ENCODE measurements at regions not wholly inside any gene's neighbourhood (a gene's known extent, or its start where the extent isn't known, plus 50 kb on each side); places are given as distances from the start of the nearest gene placed in this dataset.

DNA sequence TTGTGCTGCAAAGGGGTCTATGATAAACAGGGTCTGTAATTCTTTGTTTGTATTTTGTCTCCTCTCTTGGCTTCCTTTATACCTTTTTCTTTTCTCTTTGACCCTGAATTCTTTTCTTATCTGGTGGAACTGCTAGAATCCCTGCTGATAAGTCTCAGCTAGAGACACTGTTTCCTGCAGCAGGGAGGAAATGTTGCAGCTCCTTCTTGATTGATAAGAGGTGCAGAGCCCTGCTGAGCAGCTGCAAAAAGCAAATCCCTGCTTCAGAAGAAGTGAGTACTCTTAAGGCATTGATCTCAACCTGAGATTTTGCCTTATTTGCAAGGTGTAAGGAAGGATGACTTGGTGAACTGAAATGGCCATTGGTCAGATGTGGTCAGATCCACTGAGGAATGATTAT, 167.8 kb downstream of the NUP35 start (continued):
- TF ChIP-seq EZH2 (IDR thresholded peaks at IDR 0.05; ENCODE audit: low read depth, unreplicated experiment) (no peak), ZNF114 (CRISPR knock-in tag; IDR thresholded peaks at IDR 0.05) (no peak), NANOG (IDR thresholded peaks at IDR 0.05; ENCODE audit: borderline replicate concordance) (no peak), POLR2AphosphoS5 (IDR thresholded peaks at IDR 0.05; ENCODE audit: low read depth) (no peak), EZH2phosphoT487 (IDR thresholded peaks at IDR 0.05; ENCODE audit: unreplicated experiment) (no peak)
- TF ChIP-seq, protein P1, sequence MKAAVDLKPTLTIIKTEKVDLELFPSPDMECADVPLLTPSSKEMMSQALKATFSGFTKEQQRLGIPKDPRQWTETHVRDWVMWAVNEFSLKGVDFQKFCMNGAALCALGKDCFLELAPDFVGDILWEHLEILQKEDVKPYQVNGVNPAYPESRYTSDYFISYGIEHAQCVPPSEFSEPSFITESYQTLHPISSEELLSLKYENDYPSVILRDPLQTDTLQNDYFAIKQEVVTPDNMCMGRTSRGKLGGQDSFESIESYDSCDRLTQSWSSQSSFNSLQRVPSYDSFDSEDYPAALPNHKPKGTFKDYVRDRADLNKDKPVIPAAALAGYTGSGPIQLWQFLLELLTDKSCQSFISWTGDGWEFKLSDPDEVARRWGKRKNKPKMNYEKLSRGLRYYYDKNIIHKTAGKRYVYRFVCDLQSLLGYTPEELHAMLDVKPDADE (IDR thresholded peaks at IDR 0.05) = no peak

DNA sequence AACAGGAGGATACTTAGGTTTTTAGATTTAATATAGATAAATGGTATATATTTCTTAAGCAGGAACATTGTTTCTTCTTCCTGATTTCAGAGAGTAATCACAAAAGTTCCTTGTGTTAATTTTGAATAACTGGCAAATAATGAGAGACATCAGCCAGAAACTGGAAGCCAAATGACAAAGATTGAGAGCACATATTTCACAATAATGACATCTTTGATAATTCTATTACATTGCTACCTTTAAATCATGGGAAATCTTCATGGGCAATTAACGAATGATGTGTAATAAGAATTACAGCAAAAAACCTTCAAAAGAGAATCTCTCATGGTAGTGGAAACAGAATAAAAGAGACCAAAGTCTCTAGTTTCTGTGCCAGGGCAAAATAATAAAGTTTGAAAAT, 215.1 kb downstream of the NUP35 start:
- Histone ChIP-seq H3K27me3 (ENCODE audit: insufficient read depth) (no peaks in the 10 kb centered on the region), H3K36me3 (ENCODE audit: insufficient read depth) (no peaks in the 10 kb centered on the region), H2AFZ (no peak overlapping the region), H3K9me2 (ENCODE audit: insufficient read depth) (no peaks in the 10 kb centered on the region), H3K4me1 (ENCODE audit: insufficient read depth) (no peaks in the 10 kb centered on the region), H3K79me2 (replicated peaks; ENCODE audit: insufficient read depth) (no peaks in the 10 kb centered on the region), H4K20me1 (replicated peaks; ENCODE audit: insufficient read depth) (no peaks in the 10 kb centered on the region), H3F3A (replicated peaks; ENCODE audit: low read depth) (no peaks in the 10 kb centered on the region), H3K27ac (ENCODE audit: low read depth) (no peak overlapping the region), H3K4me2 (no peak overlapping the region), H3K4me3 (no peak overlapping the region)
- ATAC-seq (no peak), DNase-seq (ENCODE audit: low spot score) (no peak)
- Mint-ChIP-seq H3K9me3 (0 out of 3 replicates have a peak, but pooled peaks cover 4% of the 10 kb centered on the region), H3K27ac (no peak overlapping the region), H3K4me3 (no peak overlapping the region), H3K27me3 (ENCODE audit: insufficient read depth, low read depth, poor library complexity) (no peaks in the 10 kb centered on the region), H3K36me3 (ENCODE audit: low read depth) (no peaks in the 10 kb centered on the region), H3K4me1 (no peaks in the 10 kb centered on the region)
- TF ChIP-seq STAT1 (IDR thresholded peaks at IDR 0.05; ENCODE audit: unreplicated experiment) (no peak), ZNF331 (CRISPR knock-in tag; IDR thresholded peaks at IDR 0.05; ENCODE audit: low read depth) (no peak), POLR2AphosphoS5 (IDR thresholded peaks at IDR 0.05; ENCODE audit: low read depth) (no peak), NANOG (IDR thresholded peaks at IDR 0.05; ENCODE audit: borderline replicate concordance) (no peak), EZH2phosphoT487 (IDR thresholded peaks at IDR 0.05; ENCODE audit: unreplicated experiment) (no peak), ZNF114 (CRISPR knock-in tag; IDR thresholded peaks at IDR 0.05) (no peak)
- TF ChIP-seq, protein P2, sequence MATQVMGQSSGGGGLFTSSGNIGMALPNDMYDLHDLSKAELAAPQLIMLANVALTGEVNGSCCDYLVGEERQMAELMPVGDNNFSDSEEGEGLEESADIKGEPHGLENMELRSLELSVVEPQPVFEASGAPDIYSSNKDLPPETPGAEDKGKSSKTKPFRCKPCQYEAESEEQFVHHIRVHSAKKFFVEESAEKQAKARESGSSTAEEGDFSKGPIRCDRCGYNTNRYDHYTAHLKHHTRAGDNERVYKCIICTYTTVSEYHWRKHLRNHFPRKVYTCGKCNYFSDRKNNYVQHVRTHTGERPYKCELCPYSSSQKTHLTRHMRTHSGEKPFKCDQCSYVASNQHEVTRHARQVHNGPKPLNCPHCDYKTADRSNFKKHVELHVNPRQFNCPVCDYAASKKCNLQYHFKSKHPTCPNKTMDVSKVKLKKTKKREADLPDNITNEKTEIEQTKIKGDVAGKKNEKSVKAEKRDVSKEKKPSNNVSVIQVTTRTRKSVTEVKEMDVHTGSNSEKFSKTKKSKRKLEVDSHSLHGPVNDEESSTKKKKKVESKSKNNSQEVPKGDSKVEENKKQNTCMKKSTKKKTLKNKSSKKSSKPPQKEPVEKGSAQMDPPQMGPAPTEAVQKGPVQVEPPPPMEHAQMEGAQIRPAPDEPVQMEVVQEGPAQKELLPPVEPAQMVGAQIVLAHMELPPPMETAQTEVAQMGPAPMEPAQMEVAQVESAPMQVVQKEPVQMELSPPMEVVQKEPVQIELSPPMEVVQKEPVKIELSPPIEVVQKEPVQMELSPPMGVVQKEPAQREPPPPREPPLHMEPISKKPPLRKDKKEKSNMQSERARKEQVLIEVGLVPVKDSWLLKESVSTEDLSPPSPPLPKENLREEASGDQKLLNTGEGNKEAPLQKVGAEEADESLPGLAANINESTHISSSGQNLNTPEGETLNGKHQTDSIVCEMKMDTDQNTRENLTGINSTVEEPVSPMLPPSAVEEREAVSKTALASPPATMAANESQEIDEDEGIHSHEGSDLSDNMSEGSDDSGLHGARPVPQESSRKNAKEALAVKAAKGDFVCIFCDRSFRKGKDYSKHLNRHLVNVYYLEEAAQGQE (IDR thresholded peaks at IDR 0.05; ENCODE audit: unreplicated experiment) = no peak
- TF ChIP-seq, protein P3, sequence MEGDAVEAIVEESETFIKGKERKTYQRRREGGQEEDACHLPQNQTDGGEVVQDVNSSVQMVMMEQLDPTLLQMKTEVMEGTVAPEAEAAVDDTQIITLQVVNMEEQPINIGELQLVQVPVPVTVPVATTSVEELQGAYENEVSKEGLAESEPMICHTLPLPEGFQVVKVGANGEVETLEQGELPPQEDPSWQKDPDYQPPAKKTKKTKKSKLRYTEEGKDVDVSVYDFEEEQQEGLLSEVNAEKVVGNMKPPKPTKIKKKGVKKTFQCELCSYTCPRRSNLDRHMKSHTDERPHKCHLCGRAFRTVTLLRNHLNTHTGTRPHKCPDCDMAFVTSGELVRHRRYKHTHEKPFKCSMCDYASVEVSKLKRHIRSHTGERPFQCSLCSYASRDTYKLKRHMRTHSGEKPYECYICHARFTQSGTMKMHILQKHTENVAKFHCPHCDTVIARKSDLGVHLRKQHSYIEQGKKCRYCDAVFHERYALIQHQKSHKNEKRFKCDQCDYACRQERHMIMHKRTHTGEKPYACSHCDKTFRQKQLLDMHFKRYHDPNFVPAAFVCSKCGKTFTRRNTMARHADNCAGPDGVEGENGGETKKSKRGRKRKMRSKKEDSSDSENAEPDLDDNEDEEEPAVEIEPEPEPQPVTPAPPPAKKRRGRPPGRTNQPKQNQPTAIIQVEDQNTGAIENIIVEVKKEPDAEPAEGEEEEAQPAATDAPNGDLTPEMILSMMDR (conservative IDR thresholded peaks at IDR 0.05; ENCODE audit: low read depth in 2 of 2) = no peak
- TF ChIP-seq, protein P1 (IDR thresholded peaks at IDR 0.05) = no peak
- TF ChIP-seq, protein P4, sequence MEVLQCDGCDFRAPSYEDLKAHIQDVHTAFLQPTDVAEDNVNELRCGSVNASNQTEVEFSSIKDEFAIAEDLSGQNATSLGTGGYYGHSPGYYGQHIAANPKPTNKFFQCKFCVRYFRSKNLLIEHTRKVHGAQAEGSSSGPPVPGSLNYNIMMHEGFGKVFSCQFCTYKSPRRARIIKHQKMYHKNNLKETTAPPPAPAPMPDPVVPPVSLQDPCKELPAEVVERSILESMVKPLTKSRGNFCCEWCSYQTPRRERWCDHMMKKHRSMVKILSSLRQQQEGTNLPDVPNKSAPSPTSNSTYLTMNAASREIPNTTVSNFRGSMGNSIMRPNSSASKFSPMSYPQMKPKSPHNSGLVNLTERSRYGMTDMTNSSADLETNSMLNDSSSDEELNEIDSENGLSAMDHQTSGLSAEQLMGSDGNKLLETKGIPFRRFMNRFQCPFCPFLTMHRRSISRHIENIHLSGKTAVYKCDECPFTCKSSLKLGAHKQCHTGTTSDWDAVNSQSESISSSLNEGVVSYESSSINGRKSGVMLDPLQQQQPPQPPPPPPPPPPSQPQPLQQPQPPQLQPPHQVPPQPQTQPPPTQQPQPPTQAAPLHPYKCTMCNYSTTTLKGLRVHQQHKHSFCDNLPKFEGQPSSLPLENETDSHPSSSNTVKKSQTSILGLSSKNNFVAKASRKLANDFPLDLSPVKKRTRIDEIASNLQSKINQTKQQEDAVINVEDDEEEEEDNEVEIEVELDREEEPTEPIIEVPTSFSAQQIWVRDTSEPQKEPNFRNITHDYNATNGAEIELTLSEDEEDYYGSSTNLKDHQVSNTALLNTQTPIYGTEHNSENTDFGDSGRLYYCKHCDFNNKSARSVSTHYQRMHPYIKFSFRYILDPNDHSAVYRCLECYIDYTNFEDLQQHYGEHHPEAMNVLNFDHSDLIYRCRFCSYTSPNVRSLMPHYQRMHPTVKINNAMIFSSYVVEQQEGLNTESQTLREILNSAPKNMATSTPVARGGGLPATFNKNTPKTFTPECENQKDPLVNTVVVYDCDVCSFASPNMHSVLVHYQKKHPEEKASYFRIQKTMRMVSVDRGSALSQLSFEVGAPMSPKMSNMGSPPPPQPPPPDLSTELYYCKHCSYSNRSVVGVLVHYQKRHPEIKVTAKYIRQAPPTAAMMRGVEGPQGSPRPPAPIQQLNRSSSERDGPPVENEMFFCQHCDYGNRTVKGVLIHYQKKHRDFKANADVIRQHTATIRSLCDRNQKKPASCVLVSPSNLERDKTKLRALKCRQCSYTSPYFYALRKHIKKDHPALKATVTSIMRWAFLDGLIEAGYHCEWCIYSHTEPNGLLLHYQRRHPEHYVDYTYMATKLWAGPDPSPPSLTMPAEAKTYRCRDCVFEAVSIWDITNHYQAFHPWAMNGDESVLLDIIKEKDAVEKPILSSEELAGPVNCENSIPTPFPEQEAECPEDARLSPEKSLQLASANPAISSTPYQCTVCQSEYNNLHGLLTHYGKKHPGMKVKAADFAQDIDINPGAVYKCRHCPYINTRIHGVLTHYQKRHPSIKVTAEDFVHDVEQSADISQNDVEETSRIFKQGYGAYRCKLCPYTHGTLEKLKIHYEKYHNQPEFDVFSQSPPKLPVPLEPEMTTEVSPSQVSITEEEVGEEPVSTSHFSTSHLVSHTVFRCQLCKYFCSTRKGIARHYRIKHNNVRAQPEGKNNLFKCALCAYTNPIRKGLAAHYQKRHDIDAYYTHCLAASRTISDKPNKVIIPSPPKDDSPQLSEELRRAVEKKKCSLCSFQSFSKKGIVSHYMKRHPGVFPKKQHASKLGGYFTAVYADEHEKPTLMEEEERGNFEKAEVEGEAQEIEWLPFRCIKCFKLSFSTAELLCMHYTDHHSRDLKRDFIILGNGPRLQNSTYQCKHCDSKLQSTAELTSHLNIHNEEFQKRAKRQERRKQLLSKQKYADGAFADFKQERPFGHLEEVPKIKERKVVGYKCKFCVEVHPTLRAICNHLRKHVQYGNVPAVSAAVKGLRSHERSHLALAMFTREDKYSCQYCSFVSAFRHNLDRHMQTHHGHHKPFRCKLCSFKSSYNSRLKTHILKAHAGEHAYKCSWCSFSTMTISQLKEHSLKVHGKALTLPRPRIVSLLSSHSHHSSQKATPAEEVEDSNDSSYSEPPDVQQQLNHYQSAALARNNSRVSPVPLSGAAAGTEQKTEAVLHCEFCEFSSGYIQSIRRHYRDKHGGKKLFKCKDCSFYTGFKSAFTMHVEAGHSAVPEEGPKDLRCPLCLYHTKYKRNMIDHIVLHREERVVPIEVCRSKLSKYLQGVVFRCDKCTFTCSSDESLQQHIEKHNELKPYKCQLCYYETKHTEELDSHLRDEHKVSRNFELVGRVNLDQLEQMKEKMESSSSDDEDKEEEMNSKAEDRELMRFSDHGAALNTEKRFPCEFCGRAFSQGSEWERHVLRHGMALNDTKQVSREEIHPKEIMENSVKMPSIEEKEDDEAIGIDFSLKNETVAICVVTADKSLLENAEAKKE (CRISPR knock-in tag; IDR thresholded peaks at IDR 0.05) = no peak

Data from GM23338 (cell line).